HCT116 (cell line): ENCODE measurements at regions not wholly inside any gene's neighbourhood (a gene's known extent, or its start where the extent isn't known, plus 50 kb on each side); places are given as distances from the start of the nearest gene placed in this dataset.

Source experiments
- ATAC-seq: fragments of 200-7000 bp; cut with Tn5 transposase; 2 replicates; pipeline ENCODE4 v1.9.1; 2020; ENCODE audit warnings: mild to moderate bottlenecking, moderate library complexity
- BruUV-seq: library from RNA; stranded (reverse); fragments of 400-500 nt; replicated peaks from 2 replicates; lab custom pipeline; 2021; lab: Mats Ljungman, UMichigan
- CTCF ChIA-PET: fragments of 300-600 bp; sonication (Branson Sonifier 250); formaldehyde crosslinking; loops from one replicate; lab custom pipeline; 2021; ENCODE audit warnings: antibody characterized with exemption; lab: Charles Lee
- POLR2A ChIA-PET: fragments of 300-600, 350-600 bp; sonication (Branson Sonifier 250); formaldehyde crosslinking; loops from one replicate; lab custom pipeline; 2021; ENCODE audit warnings: antibody characterized with exemption; lab: Charles Lee
- RAD21 ChIA-PET, 2 experiments: fragments of 300-600 bp; sonication (Branson Sonifier 250); formaldehyde crosslinking; loops; one replicate each; lab custom pipeline; 2023; ENCODE audit warnings: low total read pairs in 2 of 2; ENCODE audit not compliant: uncharacterized antibody in 2 of 2, unreplicated experiment in 2 of 2, low non-redundant PET in 1 of 2; lab: Charles Lee
- DNase-seq: peaks from one replicate; pipeline ENCODE4 v3.0.0-alpha.2; 2010; ENCODE audit warnings: low read depth, low spot score
- H2AFZ ChIP-seq: fragments of 200-600 bp; shearing (Covaris generic), sonication (generic); 2 replicates; pipeline ENCODE4 v1.6.1; 2017; ENCODE audit warnings: low read depth, mixed run types, mixed read lengths, antibody characterized with exemption, low read length; ENCODE audit not compliant: poor library complexity, severe bottlenecking
- H3K27ac ChIP-seq: 2 replicates; pipeline ENCODE4 v1.5.1; 2012; ENCODE audit warnings: low read depth, low read length
- H3K27me3 ChIP-seq: fragments of 200-600 bp; sonication (generic); 2 replicates; pipeline ENCODE4 v1.6.1; 2016; ENCODE audit warnings: mixed run types, low read length, mixed read lengths; ENCODE audit not compliant: insufficient read depth
- H3K36me3 ChIP-seq, 2 experiments: fragments of 200-500 bp in 1 of 2; fragments of 200-600 bp in 1 of 2; sonication (Bioruptor generic) in 1 of 2; sonication (generic) in 1 of 2; 2 replicates each; pipeline versions ENCODE4 v1.5.1 to v1.6.1; 2014 to 2016; ENCODE audit warnings: low read length in 2 of 2, inconsistent platforms in 1 of 2, mixed read lengths in 1 of 2, mixed run types in 1 of 2; ENCODE audit not compliant: insufficient read depth in 2 of 2, control insufficient read depth in 1 of 2
- H3K4me1 ChIP-seq, 2 experiments: fragments of 200-600 bp in 1 of 2; sonication (generic) in 1 of 2; 2 replicates each; pipeline versions ENCODE4 v1.5.1 to v1.6.1; 2012 to 2017; ENCODE audit warnings: low read length in 2 of 2, inconsistent platforms in 1 of 2, mild to moderate bottlenecking in 1 of 2, mixed read lengths in 1 of 2, mixed run types in 1 of 2, moderate library complexity in 1 of 2; ENCODE audit not compliant: insufficient read depth in 2 of 2, control insufficient read depth in 1 of 2
- H3K4me2 ChIP-seq: fragments of 200-600 bp; sonication (generic); 2 replicates; pipeline ENCODE4 v1.6.1; 2017; ENCODE audit warnings: mixed run types, low read length, mixed read lengths
- H3K4me3 ChIP-seq, 2 experiments: fragments of 200-600 bp in 1 of 2; sonication (generic) in 1 of 2; replicated peaks in 1 of 2; 2 replicates each; pipeline ENCODE4 v1.5.1; 2011 to 2016; ENCODE audit warnings: low read length in 2 of 2, control low read depth in 1 of 2, low read depth in 1 of 2, mild to moderate bottlenecking in 1 of 2, mixed read lengths in 1 of 2, mixed run types in 1 of 2
- H3K79me2 ChIP-seq: fragments of 200-600 bp; sonication (generic); 2 replicates; pipeline ENCODE4 v1.6.1; 2017; ENCODE audit warnings: mild to moderate bottlenecking, mixed run types, low read length, moderate library complexity, mixed read lengths; ENCODE audit not compliant: insufficient read depth
- H3K9ac ChIP-seq: fragments of 200-600 bp; sonication (generic); 2 replicates; pipeline ENCODE4 v1.6.1; 2016; ENCODE audit warnings: low read length, mixed read lengths
- H3K9me2 ChIP-seq: fragments of 200-600 bp; sonication (generic), shearing (Covaris generic); 2 replicates; pipeline ENCODE4 v1.6.1; 2017; ENCODE audit warnings: mixed run types, mild to moderate bottlenecking, moderate library complexity; ENCODE audit not compliant: insufficient read depth
- H3K9me3 ChIP-seq, 2 experiments: fragments of 200-500 bp in 1 of 2; fragments of 200-600 bp in 1 of 2; sonication (Bioruptor generic) in 1 of 2; sonication (generic) in 1 of 2; 2 replicates each; pipeline ENCODE4 v1.6.1; 2014 to 2017; ENCODE audit warnings: low read length in 2 of 2, mixed read lengths in 2 of 2, inconsistent platforms in 1 of 2, low read depth in 1 of 2, mild to moderate bottlenecking in 1 of 2, mixed run types in 1 of 2, moderate library complexity in 1 of 2; ENCODE audit not compliant: control insufficient read depth in 1 of 2, insufficient read depth in 1 of 2
- H4K20me1 ChIP-seq: fragments of 200-600 bp; sonication (generic), shearing (Covaris generic); 2 replicates; pipeline ENCODE4 v1.6.1; 2017; ENCODE audit warnings: mixed run types, mild to moderate bottlenecking, moderate library complexity; ENCODE audit not compliant: insufficient read depth
- CBX3 ChIP-seq: IDR thresholded peaks from 2 replicates; pipeline ENCODE4 v1.6.1; 2012; ENCODE audit warnings: low read depth
- EZH2phosphoT487 ChIP-seq: fragments of 200-600 bp; IDR thresholded peaks from 2 replicates; pipeline ENCODE4 v1.6.1; 2018; ENCODE audit warnings: antibody characterized with exemption, borderline replicate concordance
- JUND ChIP-seq: IDR thresholded peaks from 2 replicates; pipeline ENCODE4 v1.6.1; 2012
- POLR2AphosphoS5 ChIP-seq: IDR thresholded peaks from 2 replicates; pipeline ENCODE4 v1.6.1; 2011; ENCODE audit warnings: mild to moderate bottlenecking, low read depth, low read length, moderate library complexity
- SIN3A ChIP-seq: IDR thresholded peaks from 2 replicates; pipeline ENCODE4 v1.6.1; 2012; ENCODE audit warnings: low read depth
- SRF ChIP-seq: IDR thresholded peaks from 2 replicates; pipeline ENCODE4 v1.6.1; 2012; ENCODE audit warnings: low read depth
- YY1 ChIP-seq: IDR thresholded peaks from 2 replicates; pipeline ENCODE4 v1.6.1; 2011; ENCODE audit warnings: low read length, low read depth, moderate library complexity, mild to moderate bottlenecking; ENCODE audit not compliant: insufficient replicate concordance; ENCODE audit errors: extremely low read depth
- intact Hi-C: fragments of 100-400 bp; cut with micrococcal nuclease; formaldehyde crosslinking; loops from 2 replicates; pipeline ENCODE4 v1.10.0; 2022
- TF ChIP-seq, protein P1 (sequence below), 3 experiments: fragments of 200-600 bp in 1 of 3; sonication (generic) in 1 of 3; IDR thresholded peaks in 2 of 3; conservative IDR thresholded peaks in 1 of 3; 2 replicates each; pipeline ENCODE4 v1.5.1; 2012 to 2017; ENCODE audit warnings: low read depth in 2 of 3, low read length in 2 of 3, antibody characterized with exemption in 1 of 3, borderline replicate concordance in 1 of 3, control low read depth in 1 of 3, mild to moderate bottlenecking in 1 of 3, mixed read lengths in 1 of 3, mixed run types in 1 of 3, moderate library complexity in 1 of 3; ENCODE audit not compliant: insufficient read depth in 1 of 3
- TF ChIP-seq, protein P2 (sequence below): IDR thresholded peaks from 2 replicates; pipeline ENCODE4 v1.6.1; 2012; ENCODE audit warnings: low read depth
- TF ChIP-seq, protein P3 (sequence below): IDR thresholded peaks from 2 replicates; pipeline ENCODE4 v1.6.1; 2012

DNA sequence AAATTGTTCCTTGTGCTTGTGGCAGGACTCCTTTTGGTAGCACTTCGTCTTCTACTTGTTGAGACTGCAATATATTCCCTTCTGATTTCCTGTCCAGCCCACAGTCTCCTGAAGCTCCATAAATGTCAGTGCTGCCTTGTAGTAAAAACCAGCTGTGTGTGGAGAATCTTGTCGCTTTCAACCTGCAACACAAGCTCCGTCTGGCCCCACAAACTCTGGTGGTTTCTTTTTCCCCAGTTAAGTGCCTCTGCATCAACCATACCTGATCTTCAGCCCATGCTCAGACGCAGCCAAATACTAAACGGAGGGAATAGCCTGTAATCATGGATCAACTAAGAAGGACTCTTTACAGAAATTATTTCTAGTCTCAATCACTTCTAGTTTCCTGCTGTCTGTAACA lies 1133.3 kb upstream of the ADGRB3 start (continued):
- TF ChIP-seq, protein P1, sequence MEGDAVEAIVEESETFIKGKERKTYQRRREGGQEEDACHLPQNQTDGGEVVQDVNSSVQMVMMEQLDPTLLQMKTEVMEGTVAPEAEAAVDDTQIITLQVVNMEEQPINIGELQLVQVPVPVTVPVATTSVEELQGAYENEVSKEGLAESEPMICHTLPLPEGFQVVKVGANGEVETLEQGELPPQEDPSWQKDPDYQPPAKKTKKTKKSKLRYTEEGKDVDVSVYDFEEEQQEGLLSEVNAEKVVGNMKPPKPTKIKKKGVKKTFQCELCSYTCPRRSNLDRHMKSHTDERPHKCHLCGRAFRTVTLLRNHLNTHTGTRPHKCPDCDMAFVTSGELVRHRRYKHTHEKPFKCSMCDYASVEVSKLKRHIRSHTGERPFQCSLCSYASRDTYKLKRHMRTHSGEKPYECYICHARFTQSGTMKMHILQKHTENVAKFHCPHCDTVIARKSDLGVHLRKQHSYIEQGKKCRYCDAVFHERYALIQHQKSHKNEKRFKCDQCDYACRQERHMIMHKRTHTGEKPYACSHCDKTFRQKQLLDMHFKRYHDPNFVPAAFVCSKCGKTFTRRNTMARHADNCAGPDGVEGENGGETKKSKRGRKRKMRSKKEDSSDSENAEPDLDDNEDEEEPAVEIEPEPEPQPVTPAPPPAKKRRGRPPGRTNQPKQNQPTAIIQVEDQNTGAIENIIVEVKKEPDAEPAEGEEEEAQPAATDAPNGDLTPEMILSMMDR (IDR thresholded peaks at IDR 0.05 in 2 of 3, conservative IDR thresholded peaks at IDR 0.05 in 1 of 3; ENCODE audit: borderline replicate concordance in 1 of 3, insufficient read depth in 1 of 3, low read depth in 2 of 3, low read length in 2 of 3): no peak

DNA sequence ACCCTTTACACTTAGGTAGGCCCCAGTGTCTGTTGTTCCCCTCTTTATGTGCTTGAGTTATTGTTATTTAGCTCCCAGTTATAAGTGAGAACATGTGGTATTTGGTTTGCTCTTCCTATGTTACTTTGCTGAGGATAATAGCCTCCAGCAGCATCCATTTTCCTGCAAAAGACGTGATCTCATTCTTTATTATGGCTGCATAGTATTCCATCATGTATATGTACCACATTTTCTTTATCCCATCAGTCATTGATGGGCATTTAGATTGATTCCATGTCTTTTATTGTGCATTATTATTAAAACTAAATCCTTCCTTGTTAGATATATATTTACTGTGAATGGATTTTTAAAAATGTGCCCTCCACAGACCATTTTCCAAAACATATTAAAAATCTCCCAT lies 1137.3 kb upstream of the ADGRB3 start:
- TF ChIP-seq YY1: no peak
- TF ChIP-seq, protein P2, sequence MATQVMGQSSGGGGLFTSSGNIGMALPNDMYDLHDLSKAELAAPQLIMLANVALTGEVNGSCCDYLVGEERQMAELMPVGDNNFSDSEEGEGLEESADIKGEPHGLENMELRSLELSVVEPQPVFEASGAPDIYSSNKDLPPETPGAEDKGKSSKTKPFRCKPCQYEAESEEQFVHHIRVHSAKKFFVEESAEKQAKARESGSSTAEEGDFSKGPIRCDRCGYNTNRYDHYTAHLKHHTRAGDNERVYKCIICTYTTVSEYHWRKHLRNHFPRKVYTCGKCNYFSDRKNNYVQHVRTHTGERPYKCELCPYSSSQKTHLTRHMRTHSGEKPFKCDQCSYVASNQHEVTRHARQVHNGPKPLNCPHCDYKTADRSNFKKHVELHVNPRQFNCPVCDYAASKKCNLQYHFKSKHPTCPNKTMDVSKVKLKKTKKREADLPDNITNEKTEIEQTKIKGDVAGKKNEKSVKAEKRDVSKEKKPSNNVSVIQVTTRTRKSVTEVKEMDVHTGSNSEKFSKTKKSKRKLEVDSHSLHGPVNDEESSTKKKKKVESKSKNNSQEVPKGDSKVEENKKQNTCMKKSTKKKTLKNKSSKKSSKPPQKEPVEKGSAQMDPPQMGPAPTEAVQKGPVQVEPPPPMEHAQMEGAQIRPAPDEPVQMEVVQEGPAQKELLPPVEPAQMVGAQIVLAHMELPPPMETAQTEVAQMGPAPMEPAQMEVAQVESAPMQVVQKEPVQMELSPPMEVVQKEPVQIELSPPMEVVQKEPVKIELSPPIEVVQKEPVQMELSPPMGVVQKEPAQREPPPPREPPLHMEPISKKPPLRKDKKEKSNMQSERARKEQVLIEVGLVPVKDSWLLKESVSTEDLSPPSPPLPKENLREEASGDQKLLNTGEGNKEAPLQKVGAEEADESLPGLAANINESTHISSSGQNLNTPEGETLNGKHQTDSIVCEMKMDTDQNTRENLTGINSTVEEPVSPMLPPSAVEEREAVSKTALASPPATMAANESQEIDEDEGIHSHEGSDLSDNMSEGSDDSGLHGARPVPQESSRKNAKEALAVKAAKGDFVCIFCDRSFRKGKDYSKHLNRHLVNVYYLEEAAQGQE: no peak
- TF ChIP-seq SIN3A: no peak
- no peak for TF ChIP-seq SRF
- TF ChIP-seq, protein P1 (IDR thresholded peaks at IDR 0.05 in 2 of 3, conservative IDR thresholded peaks at IDR 0.05 in 1 of 3; ENCODE audit: borderline replicate concordance in 1 of 3, insufficient read depth in 1 of 3, low read depth in 2 of 3, low read length in 2 of 3): no peak
- no peak for TF ChIP-seq JUND
- no peak for TF ChIP-seq EZH2phosphoT487
- no peak for TF ChIP-seq POLR2AphosphoS5
- TF ChIP-seq, protein P3, sequence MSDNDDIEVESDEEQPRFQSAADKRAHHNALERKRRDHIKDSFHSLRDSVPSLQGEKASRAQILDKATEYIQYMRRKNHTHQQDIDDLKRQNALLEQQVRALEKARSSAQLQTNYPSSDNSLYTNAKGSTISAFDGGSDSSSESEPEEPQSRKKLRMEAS: no peak
- TF ChIP-seq CBX3: no peak
- Histone ChIP-seq H3K9me3 (peaks cover 3 to 9% of the 10 kb centered on the region in 2 experiments; a peak in 2 of 4 replicates), H3K9ac (no peak overlapping the region), H2AFZ (no peak overlapping the region), H3K36me3 (no peaks in the 10 kb centered on the region), H3K9me2 (no peaks in the 10 kb centered on the region), H3K4me2 (no peak overlapping the region), H4K20me1 (no peaks in the 10 kb centered on the region), H3K79me2 (no peaks in the 10 kb centered on the region), H3K4me1 (no peaks in the 10 kb centered on the region), H3K27ac (no peak overlapping the region), H3K27me3 (no peaks in the 10 kb centered on the region), H3K4me3 (no peak overlapping the region)
- no peak for ATAC-seq
- ChIA-PET CTCF (no interaction called here), POLR2A (no interaction called here), RAD21 (no interaction called here)
- DNase-seq: no peak
- no TSS peak for BruUV-seq
- intact Hi-C loops: no loop called here
